Heart left ventricle (tissue), 16 donors: ENCODE measurements at regions not wholly inside any gene's neighbourhood (a gene's known extent, or its start where the extent isn't known, plus 50 kb on each side); places are given as distances from the start of the nearest gene placed in this dataset.
"Not testable (repeated sequence)": the region's sequence is repeated elsewhere in the genome, so short reads cannot be mapped to it uniquely, and the experiment has no call there.

ENCODE experiments used
- ATAC-seq, 4 donors: fragments of 200-7000 bp; cut with Tn5 transposase; one replicate each; pipeline ENCODE4 v1.9.1; 2020 to 2022; ENCODE audit warnings: moderate library complexity in 4 of 4, mild to moderate bottlenecking in 3 of 4, moderate number of reproducible peaks in 1 of 4
- DNase-seq, 5 donors: peaks; one replicate each; pipeline ENCODE4 v3.0.0-alpha.2; 2020
- H3K27ac ChIP-seq, 12 donors: fragments of 200-600 bp; sonication (generic) in 4 of 12; one replicate each; pipeline versions ENCODE4 v1.5.0 to v1.8.0; 2016 to 2022; ENCODE audit warnings: mild to moderate bottlenecking in 2 of 12
- H3K27me3 ChIP-seq, 9 donors: fragments of 200-600 bp; sonication (generic) in 2 of 9; one replicate each; pipeline versions ENCODE4 v1.5.1 to v1.8.0; 2016 to 2022; ENCODE audit warnings: mild to moderate bottlenecking in 3 of 9
- H3K36me3 ChIP-seq, 9 donors: fragments of 200-600 bp; sonication (generic) in 2 of 9; one replicate each; pipeline versions ENCODE4 v1.5.0 to v1.8.0; 2018 to 2022; ENCODE audit warnings: mild to moderate bottlenecking in 2 of 9
- H3K4me1 ChIP-seq, 12 donors: fragments of 200-600 bp; sonication (generic) in 4 of 12; one replicate each; pipeline versions ENCODE4 v1.5.0 to v1.8.0; 2016 to 2022; ENCODE audit warnings: mild to moderate bottlenecking in 3 of 12
- H3K4me3 ChIP-seq, 12 donors: fragments of 200-600 bp; sonication (generic) in 4 of 12; one replicate each; pipeline versions ENCODE4 v1.5.0 to v1.8.0; 2017 to 2022; ENCODE audit warnings: mild to moderate bottlenecking in 9 of 12, moderate library complexity in 4 of 12
- H3K9me3 ChIP-seq, 12 donors: fragments of 200-600 bp; sonication (generic) in 4 of 12; one replicate each; pipeline versions ENCODE4 v1.5.0 to v1.8.0; 2016 to 2022; ENCODE audit warnings: mild to moderate bottlenecking in 1 of 12
- CTCF ChIP-seq, 12 donors: fragments of 200-600 bp; sonication (generic) in 4 of 12; IDR thresholded peaks; one replicate each; pipeline versions ENCODE4 v1.5.0 to v1.8.0; 2018 to 2022; ENCODE audit warnings: antibody characterized with exemption in 12 of 12, mild to moderate bottlenecking in 5 of 12
- POLR2A ChIP-seq, 2 donors: fragments of 450-650 bp; IDR thresholded peaks; one replicate each; pipeline ENCODE4 v1.6.1; 2017; ENCODE audit warnings: antibody characterized with exemption in 2 of 2, mild to moderate bottlenecking in 2 of 2, moderate library complexity in 2 of 2
- WGBS, 4 donors: extraction: QIAGEN DNeasy Blood & Tissue Kit in 2 of 4; methylation state at CpG; one replicate each; pipeline versions ENCODE4 v1.1.5 to v1.1.7; 2013 to 2018; 5-methylcytosine and 5-hydroxymethylcytosine counted together
- intact Hi-C, 10 donors: fragments of 100-400 bp; cut with DNase I; formaldehyde crosslinking; loops; one replicate each; pipeline versions ENCODE4 v1.11.1 to v1.14.2; 2022
- donor health status: ischemic (EF 13 %, LVEDD 7.1; RV severe dilation, severe dysfunction).
- donor health status: healthy with polysubstance abuse.
- donor health status: DM: no; HTN: yes; CAD: no.
- donor health status: DM: no; HTN: no; CAD: no.
- donor health status: ischemic (EF 25% LVEDD 6.9; RV normal size, moderate dysfunction).
- donor health status: ischemic (EF 25% LVEDD 5.7; RV mildly dilated, moderate dysfunction).
- donor health status: healthy.
- donor health status: DM: yes; HTN: yes; CAD: no.
- donor health status: ischemic (EF 35%, LVEDD 5.7; RV mildly dilated, moderate dysfunction).
- donor health status: nonischemic (EF 11% LVEDD 7.7; RV severe dilation, severe dysfunction).
- donor health status: DM: yes; HTN: yes; CAD: no.
- donor health status: PGD.
- donor health status: ischemic (EF 29% LVEDD 5.4; RV normal size, mild dysfunction).
- donor health status: nonischemic (EF 23%, LVEDD 6.1; RV moderate dilation, normal function).

- H3K27ac ChIP-seq, result no peak overlapping the region
- H3K36me3 ChIP-seq, result no peaks in the 10 kb centered on the region
- no peaks in the 10 kb centered on the region for H3K4me1 ChIP-seq
- no peak overlapping the region for H3K4me3 ChIP-seq
- TF ChIP-seq POLR2A (IDR thresholded peaks at IDR 0.05), result no peak
- no peak for TF ChIP-seq CTCF (IDR thresholded peaks at IDR 0.05)
- intact Hi-C loops, result no loop called here
- no peaks in the 10 kb centered on the region for H3K27me3 ChIP-seq
- H3K9me3 ChIP-seq, result no peaks in the 10 kb centered on the region
- DNase-seq (no peak), ATAC-seq (no peak)
Measured at GRCh38 chr1:157448636-157449035, 103.7 kb downstream of the FCRL5 start.

GRCh38 chr1:157446356-157446755 lies 106.0 kb downstream of the FCRL5 start:
- H3K36me3 ChIP-seq, intact Hi-C loops, ATAC-seq, H3K27me3 ChIP-seq, H3K27ac ChIP-seq, H3K4me3 ChIP-seq, DNase-seq, H3K9me3 ChIP-seq, H3K4me1 ChIP-seq: not testable (repeated sequence)
- 93 to 94% (median 94%) methylated on average over 19 to 31 of the region's 31 CpGs for WGBS, 4 donors

- intact Hi-C loops, result not testable (repeated sequence)
Measured at GRCh38 chr1:157445616-157446140, 106.6 kb downstream of the FCRL5 start.

GRCh38 chr1:157442065-157442464 lies 110.2 kb downstream of the FCRL5 start:
- Histone ChIP-seq H3K27me3 (no peaks in the 10 kb centered on the region), H3K9me3 (no peaks in the 10 kb centered on the region), H3K4me1 (no peaks in the 10 kb centered on the region), H3K4me3 (no peak overlapping the region), H3K36me3 (no peaks in the 10 kb centered on the region), H3K27ac (no peak overlapping the region)
- 92 to 97% (median 95%) methylated on average over 1 of the region's 1 CpG for WGBS, 4 donors
- DNase-seq (no peak), ATAC-seq (no peak)
- intact Hi-C loops, result no loop called here
- TF ChIP-seq CTCF (IDR thresholded peaks at IDR 0.05), result no peak
- TF ChIP-seq POLR2A (IDR thresholded peaks at IDR 0.05), result no peak

More at GRCh38 chr1:157445616-157446140, 106.6 kb downstream of the FCRL5 start:
- DNase-seq, H3K9me3 ChIP-seq, H3K36me3 ChIP-seq, H3K4me3 ChIP-seq, H3K4me1 ChIP-seq, ATAC-seq, H3K27me3 ChIP-seq, H3K27ac ChIP-seq: not testable (repeated sequence)
- 92 to 93% (median 93%) methylated on average over 15 of the region's 15 CpGs for WGBS, 4 donors

- no peak for TF ChIP-seq CTCF (IDR thresholded peaks at IDR 0.05)
- no peak for TF ChIP-seq POLR2A (IDR thresholded peaks at IDR 0.05)
- no peak for ATAC-seq
- H3K4me1 ChIP-seq, result peaks cover 0 to 8% (median 0%) of the 10 kb centered on the region in 12 donors
Measured at GRCh38 chr1:157439302-157439954, 112.9 kb downstream of the FCRL5 start.

More at GRCh38 chr1:157439302-157439954, 112.9 kb downstream of the FCRL5 start:
- Histone ChIP-seq H3K36me3 (no peaks in the 10 kb centered on the region), H3K4me3 (no peak overlapping the region), H3K9me3 (no peaks in the 10 kb centered on the region), H3K27ac (no peak overlapping the region), H3K27me3 (no peaks in the 10 kb centered on the region)
- intact Hi-C loops, result no loop called here
- 70 to 77% (median 74%) methylated on average over 5 of the region's 5 CpGs for WGBS, 4 donors
- DNase-seq, result no peak
